Activated naive CD8-positive, alpha-beta T cell treated with anti-CD3 and anti-CD28 coated beads for 36 hours (primary cell): ENCODE measurements at regions not wholly inside any gene's neighbourhood (a gene's known extent, or its start where the extent isn't known, plus 50 kb on each side); places are given as distances from the start of the nearest gene placed in this dataset.

Source experiments
- DNase-seq: peaks from one replicate; pipeline ENCODE4 v3.0.0; 2021
- H3K27ac Mint-ChIP-seq: one replicate; pipeline ENCODE4 v1.8.0; 2022; ENCODE audit warnings: mild to moderate bottlenecking, moderate library complexity, mixed read lengths
- H3K27me3 Mint-ChIP-seq: one replicate; pipeline ENCODE4 v1.8.0; 2022; ENCODE audit warnings: mild to moderate bottlenecking, mixed read lengths
- H3K36me3 Mint-ChIP-seq: one replicate; pipeline ENCODE4 v1.8.0; 2021; ENCODE audit warnings: mild to moderate bottlenecking, mixed read lengths
- H3K4me1 Mint-ChIP-seq: one replicate; pipeline ENCODE4 v1.8.0; 2021; ENCODE audit warnings: mixed read lengths
- H3K4me3 Mint-ChIP-seq: one replicate; pipeline ENCODE4 v1.8.0; 2022; ENCODE audit warnings: mild to moderate bottlenecking, moderate library complexity, mixed read lengths
- H3K9me3 Mint-ChIP-seq: one replicate; pipeline ENCODE4 v1.8.0; 2022; ENCODE audit warnings: mixed read lengths

DNA sequence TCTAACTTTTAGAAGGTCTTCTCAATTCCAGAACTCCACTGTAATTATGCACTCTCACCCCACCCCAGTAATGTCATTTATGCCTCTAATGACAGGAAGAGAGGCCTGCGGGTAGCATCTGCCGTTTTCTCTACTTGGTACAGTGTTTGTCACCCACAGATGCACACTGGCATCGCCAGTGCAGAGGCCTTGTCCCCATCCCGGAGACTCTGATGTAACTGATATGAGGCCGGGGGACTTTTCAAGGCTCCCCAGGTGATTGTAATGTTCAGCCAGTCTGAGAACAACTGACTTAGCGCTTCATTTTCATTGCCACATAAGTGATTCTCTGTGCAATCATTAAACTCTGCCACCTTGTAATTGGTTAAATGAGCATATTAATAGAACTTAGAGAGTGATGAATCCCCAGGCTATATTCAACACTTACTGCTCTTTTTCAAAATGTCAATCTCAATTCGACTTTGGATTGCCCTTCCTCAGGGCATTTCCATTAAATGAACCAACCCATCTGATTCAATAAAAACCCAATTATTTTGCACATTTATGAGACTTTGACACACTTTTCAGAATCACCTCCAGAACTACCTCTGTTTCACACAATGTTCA lies 113.2 kb downstream of the HERPUD2 start:
- Mint-ChIP-seq H3K9me3 (no peaks in the 10 kb centered on the region), H3K4me1 (no peaks in the 10 kb centered on the region), H3K4me3 (no peak overlapping the region), H3K27ac (no peak overlapping the region), H3K27me3 (no peaks in the 10 kb centered on the region), H3K36me3 (no peaks in the 10 kb centered on the region)
- no peak for DNase-seq

DNA sequence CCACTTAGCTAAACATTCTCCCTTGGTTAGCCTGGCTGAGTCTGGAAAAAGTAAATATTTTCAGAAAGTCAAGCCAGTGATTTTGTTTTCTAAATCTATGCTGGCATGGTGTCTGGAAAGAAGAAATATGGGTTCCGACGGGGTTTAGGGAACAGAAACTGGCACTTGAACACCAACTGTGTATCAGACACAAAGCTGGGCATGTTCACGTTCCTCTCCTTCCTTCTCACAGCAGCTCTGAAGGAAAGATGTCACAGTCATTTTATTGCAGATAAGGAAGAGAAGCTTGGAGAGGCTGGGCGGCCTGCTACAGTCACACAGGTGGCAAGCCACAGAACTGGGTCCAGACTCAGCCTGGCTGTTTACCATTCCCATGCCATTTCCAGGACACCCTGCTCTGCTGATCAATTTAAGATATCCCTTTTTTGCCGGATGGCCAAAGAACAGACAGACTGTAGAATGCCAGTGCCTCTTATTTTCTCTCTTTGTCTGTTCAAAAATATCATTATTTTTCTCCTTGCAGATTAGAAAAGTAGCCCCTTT lies 118.8 kb downstream of the HERPUD2 start:
- DNase-seq, result no peak
- no peak overlapping the region for H3K4me3 Mint-ChIP-seq
- H3K9me3 Mint-ChIP-seq, result no peaks in the 10 kb centered on the region
- H3K27me3 Mint-ChIP-seq, result no peaks in the 10 kb centered on the region
- H3K27ac Mint-ChIP-seq, result no peak overlapping the region
- no peaks in the 10 kb centered on the region for H3K36me3 Mint-ChIP-seq
- no peaks in the 10 kb centered on the region for H3K4me1 Mint-ChIP-seq

DNA sequence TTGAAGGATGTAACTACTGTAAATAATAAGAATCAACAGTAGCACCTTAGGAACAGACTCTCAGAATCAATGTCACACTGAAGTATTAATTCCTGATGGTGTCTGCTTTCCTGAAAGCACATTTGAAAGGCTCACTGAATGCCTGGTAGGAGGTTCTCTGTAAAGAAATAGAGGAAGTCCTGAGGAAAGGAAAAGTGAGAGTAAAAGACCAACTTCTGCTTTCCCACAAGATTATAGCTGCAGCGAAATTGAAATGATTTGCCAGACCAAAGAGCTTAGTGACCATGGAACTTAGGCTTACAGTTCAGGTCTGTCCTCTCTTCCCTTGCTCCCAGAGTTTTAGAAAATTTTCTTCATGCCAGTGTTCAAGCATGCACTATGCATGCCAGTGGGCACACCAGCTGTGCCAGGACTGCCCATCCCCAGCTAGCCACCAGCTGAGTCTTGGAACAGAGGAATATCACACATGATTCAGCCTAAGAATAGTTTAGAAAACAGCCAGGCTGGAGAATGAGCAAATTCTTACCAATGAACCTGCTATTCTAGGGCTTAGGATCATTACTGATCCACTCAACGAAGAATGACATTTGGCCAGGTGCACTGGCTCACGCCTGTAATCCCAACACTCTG lies 123.2 kb downstream of the HERPUD2 start:
- Mint-ChIP-seq H3K4me1 (no peaks in the 10 kb centered on the region), H3K27ac (no peak overlapping the region), H3K9me3 (no peaks in the 10 kb centered on the region), H3K36me3 (no peaks in the 10 kb centered on the region), H3K27me3 (no peaks in the 10 kb centered on the region), H3K4me3 (no peak overlapping the region)
- DNase-seq, result no peak

DNA sequence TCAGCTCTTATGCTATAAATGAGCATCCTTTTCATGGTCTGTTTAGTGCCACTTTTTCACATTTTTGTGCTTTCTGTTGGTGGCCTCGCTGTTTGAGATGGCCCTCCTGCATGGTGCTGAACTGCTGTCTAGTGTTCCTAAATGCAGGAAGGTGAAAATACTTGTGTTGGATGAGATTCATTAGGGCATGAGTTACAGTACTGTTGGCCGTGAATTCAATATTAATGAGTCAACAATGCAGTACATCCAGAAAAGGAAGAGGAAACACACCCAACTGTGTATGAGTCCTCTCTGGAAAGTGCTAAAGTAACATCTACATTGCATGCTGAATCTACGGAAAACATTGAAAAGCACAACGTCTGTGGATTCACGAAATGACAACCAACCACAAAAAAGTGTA lies 124.0 kb downstream of the HERPUD2 start:
- H3K4me3 Mint-ChIP-seq, result no peak overlapping the region
- H3K9me3 Mint-ChIP-seq, result no peaks in the 10 kb centered on the region
- no peak for DNase-seq
- no peak overlapping the region for H3K27ac Mint-ChIP-seq
- no peaks in the 10 kb centered on the region for H3K36me3 Mint-ChIP-seq
- H3K27me3 Mint-ChIP-seq, result no peaks in the 10 kb centered on the region
- H3K4me1 Mint-ChIP-seq, result no peaks in the 10 kb centered on the region

DNA sequence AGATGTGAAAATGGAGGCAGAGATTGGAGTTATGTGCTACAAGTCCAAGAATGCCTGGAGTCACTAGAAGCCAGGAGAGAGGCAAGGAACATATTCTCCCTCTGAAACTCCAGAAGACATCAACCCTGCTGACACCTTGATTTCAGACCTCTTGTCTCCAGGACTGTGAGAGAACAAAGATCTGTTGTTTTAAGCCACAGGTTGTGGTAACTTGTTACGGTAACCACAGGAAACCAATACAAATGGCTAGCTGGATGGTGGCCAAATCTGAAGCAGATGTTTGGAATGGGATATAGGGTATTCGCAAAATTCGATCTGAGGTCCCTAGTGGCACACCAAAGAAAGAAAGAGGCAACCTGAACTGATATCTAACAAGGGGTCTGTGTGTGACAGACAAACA lies 129.0 kb downstream of the HERPUD2 start:
- Mint-ChIP-seq H3K27ac (no peak overlapping the region), H3K4me1 (peaks cover 3% of the 10 kb centered on the region), H3K4me3 (no peak overlapping the region), H3K36me3 (no peaks in the 10 kb centered on the region), H3K27me3 (peaks cover 10% of the 10 kb centered on the region), H3K9me3 (no peaks in the 10 kb centered on the region)
- no peak for DNase-seq

DNA sequence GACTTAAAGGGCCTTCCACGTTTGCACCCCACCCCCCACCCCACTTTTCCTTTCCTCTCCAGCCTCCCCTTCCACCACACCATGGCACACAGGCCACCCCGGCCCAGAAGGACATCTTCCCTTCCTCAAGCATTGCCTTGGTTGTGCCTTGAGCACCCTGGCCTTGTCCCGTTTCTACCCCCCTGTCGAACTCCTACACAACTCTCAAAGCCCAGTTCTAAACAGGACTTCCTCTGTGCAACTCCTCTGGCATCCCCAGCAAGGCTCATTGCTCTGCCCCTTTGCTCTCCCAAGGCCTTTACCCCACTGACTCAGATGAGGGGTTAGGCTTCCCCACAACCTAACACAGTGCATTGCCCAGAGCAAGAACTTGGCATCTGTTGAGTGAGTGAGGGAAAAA lies 136.1 kb downstream of the HERPUD2 start:
- Mint-ChIP-seq H3K4me3 (no peak overlapping the region), H3K36me3 (no peaks in the 10 kb centered on the region), H3K27ac (no peak overlapping the region), H3K4me1 (peaks cover 3% of the 10 kb centered on the region), H3K27me3 (peaks cover 10% of the 10 kb centered on the region), H3K9me3 (no peaks in the 10 kb centered on the region)
- DNase-seq, result no peak

DNA sequence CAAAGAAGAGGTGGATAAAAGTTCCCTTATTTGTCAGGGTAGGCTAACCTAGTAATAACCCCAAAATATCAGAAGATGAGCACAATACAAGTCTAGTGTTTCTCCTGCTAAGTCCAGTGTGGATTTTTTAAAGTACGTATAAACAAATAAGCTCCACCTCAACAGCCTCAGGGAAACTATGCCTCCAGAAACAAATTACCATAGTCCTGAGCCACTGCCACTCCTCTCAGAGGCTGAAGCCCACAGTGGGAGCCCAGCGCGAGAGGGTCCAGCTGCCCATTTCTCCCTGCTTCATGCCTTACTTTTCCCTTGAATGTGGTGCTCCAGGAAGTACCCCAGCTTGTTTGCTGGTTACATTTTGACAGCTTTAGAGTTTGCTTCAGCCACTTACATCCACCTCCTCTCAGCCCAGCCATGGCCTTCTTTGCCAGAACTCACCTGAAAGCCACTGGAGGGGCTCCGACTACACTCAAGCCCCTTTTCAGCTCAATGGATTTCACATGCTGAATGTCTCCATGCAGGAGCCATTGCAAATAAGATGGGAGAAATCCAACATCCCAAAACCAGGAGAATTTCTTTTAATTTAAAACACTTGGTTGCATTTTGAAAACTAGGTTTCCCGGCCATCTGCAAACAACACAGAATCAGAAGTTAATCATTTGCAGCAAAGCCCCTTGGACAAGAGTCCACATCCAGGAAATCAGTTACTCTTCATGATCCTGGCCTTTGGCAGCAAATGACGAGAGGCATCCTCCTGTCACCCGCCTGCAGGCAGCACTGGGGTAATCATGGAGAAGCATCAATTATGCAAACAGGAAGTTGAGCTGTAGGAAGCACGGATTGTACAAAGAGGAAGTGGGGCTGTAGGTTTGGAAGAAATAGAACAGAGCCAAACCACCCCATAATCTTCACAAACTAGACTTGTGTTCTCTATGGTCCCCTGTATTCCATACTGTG lies 138.1 kb downstream of the HERPUD2 start:
- no peaks in the 10 kb centered on the region for H3K9me3 Mint-ChIP-seq
- H3K27me3 Mint-ChIP-seq, result no peaks in the 10 kb centered on the region
- no peak overlapping the region for H3K27ac Mint-ChIP-seq
- no peak for DNase-seq
- H3K36me3 Mint-ChIP-seq, result no peaks in the 10 kb centered on the region
- H3K4me3 Mint-ChIP-seq, result no peak overlapping the region
- H3K4me1 Mint-ChIP-seq, result peaks cover 3% of the 10 kb centered on the region

DNA sequence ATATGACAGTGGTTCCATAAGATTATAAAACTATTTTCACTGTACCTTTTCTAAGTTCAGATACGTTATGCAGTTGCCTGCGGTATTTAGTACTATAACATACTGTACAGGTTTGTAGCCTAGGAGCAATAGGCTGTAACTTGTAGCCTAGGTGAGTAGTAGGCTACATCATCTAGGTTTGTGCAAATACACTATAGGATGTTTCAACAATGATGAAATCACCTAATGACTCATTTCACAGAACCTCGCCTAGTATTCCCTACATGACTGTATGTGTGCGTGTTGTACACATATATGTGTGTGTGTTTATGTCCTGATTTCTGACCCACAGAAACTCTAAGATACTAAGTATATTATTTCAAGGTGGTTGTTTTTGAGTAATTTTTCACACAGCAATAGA lies 139.0 kb downstream of the HERPUD2 start:
- H3K36me3 Mint-ChIP-seq, result no peaks in the 10 kb centered on the region
- H3K27me3 Mint-ChIP-seq, result no peaks in the 10 kb centered on the region
- DNase-seq, result no peak
- H3K4me3 Mint-ChIP-seq, result no peak overlapping the region
- peaks cover 3% of the 10 kb centered on the region for H3K4me1 Mint-ChIP-seq
- no peak overlapping the region for H3K27ac Mint-ChIP-seq
- no peaks in the 10 kb centered on the region for H3K9me3 Mint-ChIP-seq

DNA sequence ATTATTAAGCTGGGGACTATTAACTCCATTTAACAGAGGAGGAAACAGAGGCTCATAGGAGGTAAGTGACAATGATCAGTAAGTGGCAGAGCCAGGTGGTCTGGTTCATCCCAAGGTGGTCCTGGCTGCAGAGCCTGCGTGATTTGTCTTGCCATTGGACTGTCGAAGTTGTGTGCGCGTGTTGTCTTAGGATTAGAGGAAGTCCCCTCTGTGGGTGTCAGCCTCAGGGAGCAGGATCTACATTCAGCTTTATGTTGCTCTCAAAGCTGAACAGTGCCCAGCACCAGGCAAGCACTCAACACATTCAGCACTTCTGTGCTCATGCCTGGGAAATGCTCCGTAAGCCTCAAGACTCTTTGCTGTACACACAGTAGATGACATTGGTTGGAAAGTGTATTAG lies 139.5 kb downstream of the HERPUD2 start:
- DNase-seq, result no peak
- Mint-ChIP-seq H3K4me3 (no peak overlapping the region), H3K9me3 (no peaks in the 10 kb centered on the region), H3K4me1 (peaks cover 3% of the 10 kb centered on the region), H3K36me3 (no peaks in the 10 kb centered on the region), H3K27ac (no peak overlapping the region), H3K27me3 (no peaks in the 10 kb centered on the region)

DNA sequence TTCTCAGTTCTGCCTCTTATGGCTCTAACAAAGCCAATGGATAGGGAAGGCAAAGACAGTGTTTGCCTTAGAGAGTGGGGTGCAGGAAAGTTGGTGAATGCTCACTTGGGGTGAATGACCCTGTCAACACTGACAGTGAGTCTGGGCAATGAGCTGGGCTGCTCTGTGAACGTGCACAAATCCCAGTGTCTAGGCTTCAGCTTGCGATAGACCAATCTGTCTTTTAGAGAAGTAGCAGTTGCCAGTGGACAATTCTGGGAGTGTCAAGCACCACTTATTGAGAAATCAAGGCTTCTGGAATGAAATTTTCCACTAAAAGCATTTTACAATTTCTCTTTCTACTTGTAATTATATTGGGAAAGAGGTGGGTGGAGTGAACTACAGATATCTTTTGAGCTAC lies 141.4 kb downstream of the HERPUD2 start:
- Mint-ChIP-seq H3K9me3 (no peaks in the 10 kb centered on the region), H3K4me3 (no peak overlapping the region), H3K36me3 (no peaks in the 10 kb centered on the region)

DNA sequence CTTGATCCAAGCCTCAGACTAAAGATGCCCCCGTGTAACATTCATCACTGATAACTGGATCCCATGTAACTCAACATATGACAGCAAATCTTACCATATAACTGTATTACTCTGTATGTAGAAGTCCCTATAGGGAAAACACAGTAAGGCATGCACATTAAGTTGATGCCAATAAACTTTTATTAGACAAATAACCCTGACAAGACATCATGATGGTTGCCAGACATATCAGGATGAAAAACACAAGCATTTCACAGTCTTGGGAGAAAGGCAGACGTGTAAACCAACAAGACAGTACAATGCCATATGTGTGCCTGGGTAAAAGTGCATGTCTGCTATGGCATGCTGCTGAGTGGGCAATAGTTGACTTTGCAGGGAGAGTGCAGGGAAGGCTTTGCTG lies 142.2 kb downstream of the HERPUD2 start:
- H3K4me3 Mint-ChIP-seq, result no peak overlapping the region
- H3K9me3 Mint-ChIP-seq, result no peaks in the 10 kb centered on the region
- no peak overlapping the region for H3K27ac Mint-ChIP-seq
- no peaks in the 10 kb centered on the region for H3K36me3 Mint-ChIP-seq
- no peaks in the 10 kb centered on the region for H3K27me3 Mint-ChIP-seq
- no peak for DNase-seq
- H3K4me1 Mint-ChIP-seq, result peaks cover 3% of the 10 kb centered on the region

More for the DNA sequence above, 141.4 kb downstream of the HERPUD2 start:
- Mint-ChIP-seq H3K27ac (no peak overlapping the region), H3K4me1 (peaks cover 3% of the 10 kb centered on the region), H3K27me3 (no peaks in the 10 kb centered on the region)
- DNase-seq, result no peak

DNA sequence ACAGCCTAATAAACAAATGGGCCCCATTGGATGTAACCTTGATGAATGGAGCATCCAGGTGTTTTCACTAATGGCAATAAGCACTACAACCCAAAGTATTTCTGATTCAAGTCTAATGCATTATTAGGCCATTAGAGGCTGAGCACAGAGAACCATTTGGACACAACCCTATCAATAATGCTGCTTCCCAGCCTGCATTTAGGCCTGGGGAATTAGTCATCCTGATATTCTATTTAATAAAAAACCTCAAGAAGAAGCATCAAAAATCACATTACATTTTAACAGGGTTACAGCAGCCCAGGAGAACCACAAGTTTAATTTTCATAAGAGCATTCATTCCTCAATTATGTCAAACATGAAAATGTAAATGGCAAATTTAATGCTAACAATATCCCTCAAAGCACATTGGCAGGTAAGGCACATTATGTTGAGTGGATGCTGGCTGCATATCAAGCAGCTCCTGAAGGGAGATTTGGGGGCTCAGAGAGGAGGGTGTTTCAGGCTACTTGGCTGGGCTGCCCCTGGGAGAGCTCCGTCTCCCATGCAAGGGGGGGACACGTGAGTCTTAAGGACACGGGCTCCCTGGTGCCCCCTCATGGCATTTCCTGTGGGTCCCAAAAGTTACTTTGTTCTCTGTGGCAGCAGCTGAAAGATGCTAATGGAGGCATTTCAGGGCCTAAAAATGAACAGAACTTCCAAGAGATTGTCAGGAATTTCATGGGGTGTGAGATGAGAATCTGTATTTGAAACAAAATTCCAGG lies 143.4 kb downstream of the HERPUD2 start:
- H3K27me3 Mint-ChIP-seq, result no peaks in the 10 kb centered on the region
- H3K27ac Mint-ChIP-seq, result no peak overlapping the region
- DNase-seq, result no peak
- H3K4me1 Mint-ChIP-seq, result no peaks in the 10 kb centered on the region
- no peaks in the 10 kb centered on the region for H3K9me3 Mint-ChIP-seq
- H3K36me3 Mint-ChIP-seq, result no peaks in the 10 kb centered on the region
- no peak overlapping the region for H3K4me3 Mint-ChIP-seq

DNA sequence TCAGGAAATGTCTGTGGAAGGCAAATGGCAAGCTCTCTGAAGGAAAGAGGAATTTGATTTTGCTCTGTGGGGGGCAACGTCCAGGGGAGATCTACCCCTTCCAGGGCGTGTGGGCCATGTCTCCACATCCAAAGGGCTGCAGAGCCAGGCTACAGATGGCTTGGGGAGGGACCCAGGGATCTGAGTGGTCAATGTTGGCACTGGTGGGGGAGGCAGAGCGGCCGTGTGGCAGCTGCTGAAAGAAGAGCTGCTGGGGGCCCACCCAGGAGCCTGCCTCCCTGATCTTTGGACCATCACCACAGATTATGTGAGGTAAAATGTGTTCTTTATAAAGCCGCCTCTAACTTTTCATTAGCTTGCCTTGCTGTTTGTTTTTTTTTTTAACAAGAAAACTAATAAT lies 144.1 kb downstream of the HERPUD2 start:
- Mint-ChIP-seq H3K27me3 (no peaks in the 10 kb centered on the region), H3K9me3 (no peaks in the 10 kb centered on the region), H3K27ac (no peak overlapping the region), H3K4me1 (no peaks in the 10 kb centered on the region), H3K4me3 (no peak overlapping the region), H3K36me3 (no peaks in the 10 kb centered on the region)
- no peak for DNase-seq

DNA sequence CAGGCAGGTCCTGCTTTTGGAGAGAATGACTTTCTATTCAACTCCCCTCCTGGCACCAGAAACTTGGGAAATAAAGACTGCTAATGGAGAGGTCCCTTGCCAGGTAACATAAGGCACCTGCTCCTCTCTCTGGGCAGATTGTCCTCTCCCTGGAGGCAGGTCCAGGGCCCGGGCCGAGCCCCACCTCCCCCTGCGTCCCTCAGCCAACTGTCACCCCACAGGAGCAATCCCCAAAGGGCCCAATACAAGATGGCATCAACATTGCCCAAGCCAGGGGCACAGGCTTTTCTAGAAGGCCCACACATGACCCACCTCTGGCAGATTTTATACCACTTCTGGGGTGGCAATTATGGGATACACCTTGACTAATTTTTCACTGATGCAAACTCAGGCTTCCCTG lies 145.2 kb downstream of the HERPUD2 start:
- Mint-ChIP-seq H3K4me1 (no peaks in the 10 kb centered on the region), H3K27ac (no peak overlapping the region), H3K36me3 (no peaks in the 10 kb centered on the region), H3K9me3 (no peaks in the 10 kb centered on the region), H3K27me3 (no peaks in the 10 kb centered on the region), H3K4me3 (no peak overlapping the region)
- no peak for DNase-seq

DNA sequence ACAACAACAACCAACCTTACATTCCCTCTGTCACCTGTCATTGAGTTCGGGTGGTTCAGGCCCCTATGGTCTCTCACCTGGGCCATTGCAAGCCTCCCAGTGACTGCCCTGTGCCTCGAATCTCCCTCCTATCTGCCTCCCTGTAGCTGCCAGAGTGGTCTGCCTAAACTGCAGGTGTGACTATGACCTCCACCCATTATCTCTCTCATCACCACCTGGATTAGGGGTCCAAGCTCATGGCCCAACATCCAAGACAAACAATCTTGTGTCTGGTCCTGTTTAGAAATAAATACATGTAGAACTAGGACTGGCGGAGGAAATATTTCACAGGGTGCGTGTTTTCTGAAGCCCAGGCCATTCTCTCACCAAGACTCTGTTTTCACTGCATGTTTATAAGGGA lies 146.6 kb downstream of the HERPUD2 start:
- H3K4me3 Mint-ChIP-seq, result no peak overlapping the region
- H3K4me1 Mint-ChIP-seq, result no peaks in the 10 kb centered on the region
- no peaks in the 10 kb centered on the region for H3K36me3 Mint-ChIP-seq
- H3K27me3 Mint-ChIP-seq, result no peaks in the 10 kb centered on the region
- DNase-seq, result no peak
- no peak overlapping the region for H3K27ac Mint-ChIP-seq
- H3K9me3 Mint-ChIP-seq, result no peaks in the 10 kb centered on the region
